HCT116 (cell line): ENCODE measurements at regions not wholly inside any gene's neighbourhood (a gene's known extent, or its start where the extent isn't known, plus 50 kb on each side); places are given as distances from the start of the nearest gene placed in this dataset.

Experiments
- ATAC-seq: fragments of 200-7000 bp; cut with Tn5 transposase; 2 replicates; pipeline ENCODE4 v1.9.1; 2020; ENCODE audit warnings: mild to moderate bottlenecking, moderate library complexity
- BruUV-seq: library from RNA; stranded (reverse); fragments of 400-500 nt; replicated peaks from 2 replicates; lab custom pipeline; 2021; lab: Mats Ljungman, UMichigan
- CTCF ChIA-PET: fragments of 300-600 bp; sonication (Branson Sonifier 250); formaldehyde crosslinking; loops from one replicate; lab custom pipeline; 2021; ENCODE audit warnings: antibody characterized with exemption; lab: Charles Lee
- POLR2A ChIA-PET: fragments of 300-600, 350-600 bp; sonication (Branson Sonifier 250); formaldehyde crosslinking; loops from one replicate; lab custom pipeline; 2021; ENCODE audit warnings: antibody characterized with exemption; lab: Charles Lee
- RAD21 ChIA-PET, 2 experiments: fragments of 300-600 bp; sonication (Branson Sonifier 250); formaldehyde crosslinking; loops; one replicate each; lab custom pipeline; 2023; ENCODE audit warnings: low total read pairs in 2 of 2; ENCODE audit not compliant: uncharacterized antibody in 2 of 2, unreplicated experiment in 2 of 2, low non-redundant PET in 1 of 2; lab: Charles Lee
- DNase-seq: peaks from one replicate; pipeline ENCODE4 v3.0.0-alpha.2; 2010; ENCODE audit warnings: low read depth, low spot score
- H2AFZ ChIP-seq: fragments of 200-600 bp; shearing (Covaris generic), sonication (generic); 2 replicates; pipeline ENCODE4 v1.6.1; 2017; ENCODE audit warnings: low read depth, mixed run types, mixed read lengths, antibody characterized with exemption, low read length; ENCODE audit not compliant: poor library complexity, severe bottlenecking
- H3K27ac ChIP-seq: 2 replicates; pipeline ENCODE4 v1.5.1; 2012; ENCODE audit warnings: low read depth, low read length
- H3K27me3 ChIP-seq: fragments of 200-600 bp; sonication (generic); 2 replicates; pipeline ENCODE4 v1.6.1; 2016; ENCODE audit warnings: mixed run types, low read length, mixed read lengths; ENCODE audit not compliant: insufficient read depth
- H3K36me3 ChIP-seq, 2 experiments: fragments of 200-500 bp in 1 of 2; fragments of 200-600 bp in 1 of 2; sonication (Bioruptor generic) in 1 of 2; sonication (generic) in 1 of 2; 2 replicates each; pipeline versions ENCODE4 v1.5.1 to v1.6.1; 2014 to 2016; ENCODE audit warnings: low read length in 2 of 2, inconsistent platforms in 1 of 2, mixed read lengths in 1 of 2, mixed run types in 1 of 2; ENCODE audit not compliant: insufficient read depth in 2 of 2, control insufficient read depth in 1 of 2
- H3K4me1 ChIP-seq, 2 experiments: fragments of 200-600 bp in 1 of 2; sonication (generic) in 1 of 2; 2 replicates each; pipeline versions ENCODE4 v1.5.1 to v1.6.1; 2012 to 2017; ENCODE audit warnings: low read length in 2 of 2, inconsistent platforms in 1 of 2, mild to moderate bottlenecking in 1 of 2, mixed read lengths in 1 of 2, mixed run types in 1 of 2, moderate library complexity in 1 of 2; ENCODE audit not compliant: insufficient read depth in 2 of 2, control insufficient read depth in 1 of 2
- H3K4me2 ChIP-seq: fragments of 200-600 bp; sonication (generic); 2 replicates; pipeline ENCODE4 v1.6.1; 2017; ENCODE audit warnings: mixed run types, low read length, mixed read lengths
- H3K4me3 ChIP-seq, 2 experiments: fragments of 200-600 bp in 1 of 2; sonication (generic) in 1 of 2; replicated peaks in 1 of 2; 2 replicates each; pipeline ENCODE4 v1.5.1; 2011 to 2016; ENCODE audit warnings: low read length in 2 of 2, control low read depth in 1 of 2, low read depth in 1 of 2, mild to moderate bottlenecking in 1 of 2, mixed read lengths in 1 of 2, mixed run types in 1 of 2
- H3K79me2 ChIP-seq: fragments of 200-600 bp; sonication (generic); 2 replicates; pipeline ENCODE4 v1.6.1; 2017; ENCODE audit warnings: mild to moderate bottlenecking, mixed run types, low read length, moderate library complexity, mixed read lengths; ENCODE audit not compliant: insufficient read depth
- H3K9ac ChIP-seq: fragments of 200-600 bp; sonication (generic); 2 replicates; pipeline ENCODE4 v1.6.1; 2016; ENCODE audit warnings: low read length, mixed read lengths
- H3K9me2 ChIP-seq: fragments of 200-600 bp; sonication (generic), shearing (Covaris generic); 2 replicates; pipeline ENCODE4 v1.6.1; 2017; ENCODE audit warnings: mixed run types, mild to moderate bottlenecking, moderate library complexity; ENCODE audit not compliant: insufficient read depth
- H3K9me3 ChIP-seq, 2 experiments: fragments of 200-500 bp in 1 of 2; fragments of 200-600 bp in 1 of 2; sonication (Bioruptor generic) in 1 of 2; sonication (generic) in 1 of 2; 2 replicates each; pipeline ENCODE4 v1.6.1; 2014 to 2017; ENCODE audit warnings: low read length in 2 of 2, mixed read lengths in 2 of 2, inconsistent platforms in 1 of 2, low read depth in 1 of 2, mild to moderate bottlenecking in 1 of 2, mixed run types in 1 of 2, moderate library complexity in 1 of 2; ENCODE audit not compliant: control insufficient read depth in 1 of 2, insufficient read depth in 1 of 2
- H4K20me1 ChIP-seq: fragments of 200-600 bp; sonication (generic), shearing (Covaris generic); 2 replicates; pipeline ENCODE4 v1.6.1; 2017; ENCODE audit warnings: mixed run types, mild to moderate bottlenecking, moderate library complexity; ENCODE audit not compliant: insufficient read depth
- CEBPB ChIP-seq: IDR thresholded peaks from 2 replicates; pipeline ENCODE4 v1.6.1; 2012; ENCODE audit warnings: low read depth
- EGR1 ChIP-seq: IDR thresholded peaks from 2 replicates; pipeline ENCODE4 v1.6.1; 2012; ENCODE audit warnings: low read depth
- EZH2 ChIP-seq: fragments of 200-600 bp; sonication (generic); IDR thresholded peaks from 2 replicates; pipeline ENCODE4 v1.6.1; 2017; ENCODE audit warnings: antibody characterized with exemption, mixed run types
- FOSL1 ChIP-seq: IDR thresholded peaks from 2 replicates; pipeline ENCODE4 v1.6.1; 2012; ENCODE audit warnings: low read depth
- SIN3A ChIP-seq: IDR thresholded peaks from 2 replicates; pipeline ENCODE4 v1.6.1; 2012; ENCODE audit warnings: low read depth
- TCF7L2 ChIP-seq: IDR thresholded peaks from 2 replicates; pipeline ENCODE4 v1.7.0; 2011; ENCODE audit warnings: borderline replicate concordance, inconsistent platforms; ENCODE audit not compliant: insufficient read depth, insufficient read length; ENCODE audit errors: extremely low read depth
- intact Hi-C: fragments of 100-400 bp; cut with micrococcal nuclease; formaldehyde crosslinking; loops from 2 replicates; pipeline ENCODE4 v1.10.0; 2022
- TF ChIP-seq, protein P1 (sequence below): IDR thresholded peaks from 2 replicates; pipeline ENCODE4 v1.6.1; 2012
- TF ChIP-seq, protein P2 (sequence below): IDR thresholded peaks from 2 replicates; pipeline ENCODE4 v1.6.1; 2012

DNA sequence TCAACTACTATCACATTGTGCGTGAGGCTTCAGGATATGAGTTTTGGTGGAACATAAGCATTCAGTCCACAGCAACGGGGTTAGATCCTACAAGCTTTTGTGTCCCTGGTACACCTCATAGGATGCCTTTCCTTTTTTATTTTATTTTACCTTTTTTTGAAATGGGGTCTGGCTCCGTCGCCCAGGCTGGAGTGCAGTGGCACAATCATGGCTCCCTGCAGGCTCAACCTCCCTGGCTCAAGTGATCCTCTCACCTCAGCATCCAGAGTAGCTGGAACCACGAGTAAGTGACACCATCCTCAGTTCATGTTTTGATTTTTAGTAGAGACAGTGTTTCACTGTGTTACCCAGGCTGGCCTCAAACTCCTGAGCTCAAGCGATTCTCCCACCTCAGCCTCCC is 86.0 kb upstream of the RAI14 start:
- ChIA-PET RAD21 (no interaction called here), POLR2A (no interaction called here), CTCF (no interaction called here)
- H3K27ac ChIP-seq: no peak overlapping the region
- no peaks in the 10 kb centered on the region for H3K4me1 ChIP-seq
- intact Hi-C loops: no loop called here
- no TSS peak for BruUV-seq
- H3K79me2 ChIP-seq: no peaks in the 10 kb centered on the region
- H3K9me3 ChIP-seq: no peaks in the 10 kb centered on the region
- no peak overlapping the region for H3K4me3 ChIP-seq
- no peaks in the 10 kb centered on the region for H3K36me3 ChIP-seq
- no peaks in the 10 kb centered on the region for H3K27me3 ChIP-seq
- DNase-seq (no peak), ATAC-seq (no peak)
- TF ChIP-seq FOSL1 (no peak), CEBPB (no peak), EZH2 (no peak), SIN3A (no peak), TCF7L2 (no peak)
- no peaks in the 10 kb centered on the region for H4K20me1 ChIP-seq
- no peak overlapping the region for H3K4me2 ChIP-seq
- no peak overlapping the region for H2AFZ ChIP-seq
- H3K9ac ChIP-seq: no peak overlapping the region
- H3K9me2 ChIP-seq: no peaks in the 10 kb centered on the region

DNA sequence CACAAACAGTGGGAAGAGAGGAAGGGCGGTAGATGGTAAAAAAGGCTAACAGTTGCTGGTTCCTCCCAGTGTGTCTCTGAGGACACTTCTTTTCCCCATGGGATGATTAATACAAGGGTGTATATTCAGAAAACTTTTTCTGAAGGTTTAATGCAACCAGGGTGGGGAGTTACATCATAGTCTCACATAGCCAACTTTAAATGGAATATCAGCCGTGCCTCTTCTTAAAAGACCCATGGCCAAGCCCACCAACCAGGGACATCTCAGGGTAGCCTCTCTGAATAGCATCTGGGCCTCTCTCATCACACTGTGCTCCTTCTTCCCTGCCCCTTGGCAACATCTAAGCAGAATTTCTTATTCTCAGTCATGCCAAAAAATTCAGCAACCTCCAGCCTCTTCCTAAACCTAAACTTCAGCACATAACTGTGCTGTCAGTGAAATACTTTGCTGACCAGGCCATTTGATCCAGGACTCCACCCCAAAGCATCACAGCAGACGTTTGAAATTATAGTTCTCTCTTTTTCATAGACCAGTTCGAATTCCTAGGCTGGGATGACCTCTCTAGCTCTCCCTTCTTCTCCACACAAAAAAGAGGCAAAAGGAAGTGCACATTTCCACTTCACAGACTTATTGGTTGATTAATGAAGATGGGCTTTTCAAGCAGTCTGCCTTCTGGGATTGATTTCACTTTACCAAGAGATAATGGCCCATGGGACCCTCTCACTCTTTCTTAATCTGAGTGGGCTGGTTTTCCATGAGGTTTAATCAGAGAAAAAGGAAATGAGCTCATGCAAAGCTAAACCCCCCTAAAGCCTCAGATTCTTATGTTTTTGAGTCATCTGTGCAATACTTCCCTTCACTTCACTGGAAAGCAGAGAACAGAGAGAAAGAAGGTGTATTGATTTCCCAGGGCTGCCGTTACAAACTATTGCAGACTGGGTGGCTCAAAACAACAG is 85.1 kb upstream of the RAI14 start:
- BruUV-seq: no TSS peak

More for the DNA sequence above, 85.1 kb upstream of the RAI14 start:
- Histone ChIP-seq H3K36me3 (no peaks in the 10 kb centered on the region), H3K4me1 (no peaks in the 10 kb centered on the region), H3K79me2 (no peaks in the 10 kb centered on the region), H3K27ac (no peak overlapping the region), H3K4me2 (no peak overlapping the region)
- RAD21 ChIA-PET: no interaction called here
- ATAC-seq: no peak
- TF ChIP-seq, protein P1, sequence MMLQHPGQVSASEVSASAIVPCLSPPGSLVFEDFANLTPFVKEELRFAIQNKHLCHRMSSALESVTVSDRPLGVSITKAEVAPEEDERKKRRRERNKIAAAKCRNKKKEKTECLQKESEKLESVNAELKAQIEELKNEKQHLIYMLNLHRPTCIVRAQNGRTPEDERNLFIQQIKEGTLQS: no peak
- TF ChIP-seq SIN3A: no peak
- TF ChIP-seq, protein P2, sequence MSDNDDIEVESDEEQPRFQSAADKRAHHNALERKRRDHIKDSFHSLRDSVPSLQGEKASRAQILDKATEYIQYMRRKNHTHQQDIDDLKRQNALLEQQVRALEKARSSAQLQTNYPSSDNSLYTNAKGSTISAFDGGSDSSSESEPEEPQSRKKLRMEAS: no peak
- TF ChIP-seq EGR1: no peak
- TF ChIP-seq, all 23 proteins: peak for 0
- H3K27me3 ChIP-seq: no peaks in the 10 kb centered on the region
- H3K9me3 ChIP-seq: no peaks in the 10 kb centered on the region
- intact Hi-C loops: no loop called here
- ChIA-PET POLR2A (interaction anchor here (0.8 kb wide), 1 partner anchor 12 kb away, joined by 3 read pairs; no protein-coding TSS in a partner anchor), CTCF (no interaction called here)
- H2AFZ ChIP-seq: no peak overlapping the region
- DNase-seq: no peak
- H3K9me2 ChIP-seq: no peaks in the 10 kb centered on the region
- no peaks in the 10 kb centered on the region for H4K20me1 ChIP-seq
- H3K4me3 ChIP-seq: no peak overlapping the region
- no peak overlapping the region for H3K9ac ChIP-seq
